Dermis blood vessel endothelial cell (primary cell): ENCODE measurements at regions not wholly inside any gene's neighbourhood (a gene's known extent, or its start where the extent isn't known, plus 50 kb on each side); places are given as distances from the start of the nearest gene placed in this dataset.

Experiments
- DNase-seq: peaks from one replicate; pipeline ENCODE4 v3.0.0; 2010

GRCh38 chr19:33948651-33949335, 152.1 kb downstream of the KCTD15 start:
- DNase-seq, result no peak

GRCh38 chr19:33950091-33950750, 153.6 kb downstream of the KCTD15 start:
- DNase-seq, result no peak

- no peak for DNase-seq
Observed at GRCh38 chr19:33953023-33953422, 156.4 kb downstream of the KCTD15 start.

GRCh38 chr19:33953592-33953991, 156.9 kb downstream of the KCTD15 start:
- DNase-seq, result peak; percentile 8

GRCh38 chr19:33954686-33955085, 158.0 kb downstream of the KCTD15 start:
- no peak for DNase-seq

GRCh38 chr19:33956941-33957340, 160.3 kb downstream of the KCTD15 start:
- no peak for DNase-seq

- no peak for DNase-seq
Observed at GRCh38 chr19:33957804-33958203, 161.1 kb downstream of the KCTD15 start.

GRCh38 chr19:33960566-33960965, 163.9 kb downstream of the KCTD15 start:
- DNase-seq, result no peak

- no peak for DNase-seq
Observed at GRCh38 chr19:33962161-33962560, 165.5 kb downstream of the KCTD15 start.

GRCh38 chr19:33963514-33963913, 166.8 kb downstream of the KCTD15 start:
- no peak for DNase-seq

GRCh38 chr19:33971073-33971472, 174.4 kb downstream of the KCTD15 start:
- no peak for DNase-seq

- DNase-seq, result no peak
Observed at GRCh38 chr19:33977756-33978685, 181.4 kb downstream of the KCTD15 start.

- DNase-seq, result no peak
Observed at GRCh38 chr19:33982706-33983105, 186.0 kb downstream of the KCTD15 start.

GRCh38 chr19:33988601-33989000, 183.7 kb upstream of the LSM14A start:
- no peak for DNase-seq

GRCh38 chr19:33997690-33998089, 174.6 kb upstream of the LSM14A start:
- DNase-seq, result peak; percentile 15

- DNase-seq, result peak; percentile 3
Observed at GRCh38 chr19:33998302-33998701, 174.0 kb upstream of the LSM14A start.

- DNase-seq, result peak; percentile 33
Observed at GRCh38 chr19:33998739-33999345, 173.5 kb upstream of the LSM14A start.

- DNase-seq, result no peak
Observed at GRCh38 chr19:34017024-34017423, 155.3 kb upstream of the LSM14A start.

- no peak for DNase-seq
Observed at GRCh38 chr19:34017601-34018000, 154.7 kb upstream of the LSM14A start.

GRCh38 chr19:34018546-34018945, 153.8 kb upstream of the LSM14A start:
- DNase-seq, result no peak

GRCh38 chr19:34023381-34023780, 148.9 kb upstream of the LSM14A start:
- no peak for DNase-seq

- DNase-seq, result no peak
Observed at GRCh38 chr19:34033880-34034279, 138.4 kb upstream of the LSM14A start.

- DNase-seq, result no peak
Observed at GRCh38 chr19:34034318-34034846, 137.9 kb upstream of the LSM14A start.
